ENCODE measurements at regions not wholly inside any gene's neighbourhood (a gene's known extent, or its start where the extent isn't known, plus 50 kb on each side); places are given as distances from the start of the nearest gene placed in this dataset.
A peak's percentile ranks its signal among the peaks of the same experiment; 100 is the strongest.
"Not testable (repeated sequence)": the region's sequence is repeated elsewhere in the genome, so short reads cannot be mapped to it uniquely, and the experiment has no call there.

DNA sequence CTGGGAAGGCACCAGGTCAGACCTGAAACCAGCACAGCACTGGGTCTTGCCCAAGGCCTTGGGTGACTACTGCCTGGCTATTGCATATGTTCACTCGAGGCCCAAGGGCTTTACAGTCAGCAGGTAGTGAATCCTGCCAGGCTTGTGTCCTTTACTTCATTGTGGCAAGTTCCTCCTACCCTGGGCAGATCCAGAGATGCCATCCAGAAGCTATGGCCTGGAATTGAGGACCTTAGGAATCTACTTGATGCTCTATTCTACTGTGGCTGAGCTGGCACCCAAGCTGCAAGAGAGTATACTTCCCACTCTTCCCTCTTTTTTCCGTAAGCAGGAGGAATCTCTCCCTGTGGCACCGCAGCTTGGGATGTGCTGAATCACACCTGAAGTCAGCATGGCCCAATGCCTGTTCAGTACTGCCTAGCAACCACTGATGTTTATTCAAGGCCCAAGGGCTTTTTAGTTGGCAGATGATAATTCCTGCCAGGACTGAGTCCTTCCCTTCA is 246.7 kb upstream of the CTBP2 start:
- Mint-ChIP-seq H3K36me3 (no peaks in the 10 kb centered on the region), H3K27ac (peak overlapping the region; percentile 40), H3K9me3 (no peaks in the 10 kb centered on the region), H3K27me3 (peaks cover 9% of the 10 kb centered on the region), H3K4me3 (no peak overlapping the region), H3K4me1 (ENCODE audit: unreplicated experiment) (no peaks in the 10 kb centered on the region)
- no peak for TF ChIP-seq CTCF (conservative IDR thresholded peaks at IDR 0.05)
- DNase-seq (ENCODE audit: extremely low spot score, unreplicated experiment), result no peak

DNA sequence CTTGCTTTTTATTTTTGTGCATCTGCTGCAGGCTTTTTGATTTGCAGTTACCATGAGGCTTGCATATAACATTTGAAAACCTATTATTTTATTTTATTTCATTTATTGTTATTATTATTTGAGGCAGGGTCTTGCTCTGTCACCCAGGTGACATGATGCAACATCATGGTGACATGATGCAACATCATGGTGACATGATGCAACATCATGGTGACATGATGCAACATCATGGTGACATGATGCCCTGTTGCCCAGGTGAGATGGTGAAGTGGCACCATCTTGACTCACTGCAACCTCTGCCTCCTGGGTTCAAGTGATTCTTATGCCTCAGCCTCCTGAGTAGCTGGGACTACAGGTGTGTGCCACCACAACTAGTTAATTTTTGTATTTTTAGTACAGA is 244.5 kb upstream of the CTBP2 start:
- H3K36me3 Mint-ChIP-seq; DNase-seq (ENCODE audit: extremely low spot score, unreplicated experiment); H3K9me3 Mint-ChIP-seq; H3K27ac Mint-ChIP-seq; H3K4me3 Mint-ChIP-seq; H3K4me1 Mint-ChIP-seq (ENCODE audit: unreplicated experiment): not testable (repeated sequence)
- H3K27me3 Mint-ChIP-seq, result peaks cover 12% of the 10 kb centered on the region

DNA sequence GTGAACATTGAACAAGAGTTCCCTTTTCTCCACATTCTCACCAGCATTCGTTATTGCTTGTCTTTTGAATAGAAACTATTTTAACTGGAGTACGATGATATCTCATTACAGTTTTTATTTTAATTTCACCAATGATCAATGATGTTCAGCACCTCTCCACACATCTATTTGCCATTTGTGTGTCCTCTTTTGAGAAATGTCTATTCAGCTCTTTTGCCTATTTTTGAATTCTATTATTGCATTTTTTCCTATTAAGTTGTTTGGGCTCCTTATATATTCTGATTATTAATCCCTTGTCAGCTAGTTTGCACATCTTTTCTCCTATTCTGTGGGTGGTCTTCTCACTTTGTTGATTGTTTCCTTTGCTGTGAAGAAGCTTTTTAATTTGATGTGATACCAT is 241.1 kb upstream of the CTBP2 start:
- no peak for TF ChIP-seq CTCF (conservative IDR thresholded peaks at IDR 0.05)
- H3K4me1 Mint-ChIP-seq (ENCODE audit: unreplicated experiment), result peaks cover 8% of the 10 kb centered on the region
- no peaks in the 10 kb centered on the region for H3K9me3 Mint-ChIP-seq
- no peaks in the 10 kb centered on the region for H3K36me3 Mint-ChIP-seq
- DNase-seq (ENCODE audit: extremely low spot score, unreplicated experiment), result no peak
- no peak overlapping the region for H3K27ac Mint-ChIP-seq
- H3K27me3 Mint-ChIP-seq, result peaks cover 9% of the 10 kb centered on the region
- no peak overlapping the region for H3K4me3 Mint-ChIP-seq

DNA sequence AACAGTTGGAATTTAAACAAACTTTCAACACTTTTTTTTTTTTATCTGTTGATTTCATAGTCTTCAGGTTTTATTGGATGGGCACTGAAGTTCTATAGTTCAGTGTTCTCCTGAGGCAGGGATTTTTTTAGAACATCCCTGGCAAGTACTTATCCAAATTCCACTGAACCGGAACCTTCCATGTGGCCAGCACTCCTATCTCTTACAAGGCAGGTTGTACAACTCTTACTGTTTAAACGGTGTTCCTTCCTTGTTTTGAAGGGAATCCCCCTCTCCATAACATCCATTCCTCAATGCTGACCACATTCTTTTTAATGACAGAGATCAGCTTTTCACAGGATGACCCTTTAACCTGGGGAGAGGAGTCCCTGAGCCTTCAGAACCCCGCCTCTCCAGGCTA is 238.9 kb upstream of the CTBP2 start:
- H3K4me3 Mint-ChIP-seq, result no peak overlapping the region
- H3K27me3 Mint-ChIP-seq, result peaks cover 9% of the 10 kb centered on the region
- DNase-seq (ENCODE audit: extremely low spot score, unreplicated experiment), result no peak
- H3K9me3 Mint-ChIP-seq, result no peaks in the 10 kb centered on the region
- no peak overlapping the region for H3K27ac Mint-ChIP-seq
- no peak for TF ChIP-seq CTCF (conservative IDR thresholded peaks at IDR 0.05)
- peaks cover 8% of the 10 kb centered on the region for H3K4me1 Mint-ChIP-seq (ENCODE audit: unreplicated experiment)
- no peaks in the 10 kb centered on the region for H3K36me3 Mint-ChIP-seq

- Mint-ChIP-seq H3K27me3 (peaks cover 9% of the 10 kb centered on the region), H3K4me3 (no peak overlapping the region), H3K36me3 (no peaks in the 10 kb centered on the region), H3K4me1 (ENCODE audit: unreplicated experiment) (peaks cover 8% of the 10 kb centered on the region), H3K9me3 (no peaks in the 10 kb centered on the region), H3K27ac (no peak overlapping the region)
- DNase-seq (ENCODE audit: extremely low spot score, unreplicated experiment), result no peak
- TF ChIP-seq CTCF (conservative IDR thresholded peaks at IDR 0.05), result no peak
These were observed 237.9 kb upstream of the CTBP2 start for GRCh38 chr10:125398270-125398669.

GRCh38 chr10:125397608-125398007 is 237.2 kb upstream of the CTBP2 start:
- no peak overlapping the region for H3K27ac Mint-ChIP-seq
- no peaks in the 10 kb centered on the region for H3K36me3 Mint-ChIP-seq
- no peaks in the 10 kb centered on the region for H3K9me3 Mint-ChIP-seq
- TF ChIP-seq CTCF (conservative IDR thresholded peaks at IDR 0.05), result no peak
- H3K4me1 Mint-ChIP-seq (ENCODE audit: unreplicated experiment), result peaks cover 12% of the 10 kb centered on the region
- DNase-seq (ENCODE audit: extremely low spot score, unreplicated experiment), result no peak
- H3K27me3 Mint-ChIP-seq, result peaks cover 3% of the 10 kb centered on the region
- H3K4me3 Mint-ChIP-seq, result no peak overlapping the region

Measured in type B pancreatic cell (in vitro differentiated cells).